CD8-positive, alpha-beta memory T cell (primary cell): ENCODE measurements at regions not wholly inside any gene's neighbourhood (a gene's known extent, or its start where the extent isn't known, plus 50 kb on each side); places are given as distances from the start of the nearest gene placed in this dataset.

Experiments
- CTCF ChIA-PET: fragments of 350-600 bp; sonication (Branson Sonifier 250); formaldehyde crosslinking; loops from one replicate; lab custom pipeline; 2021; ENCODE audit warnings: antibody characterized with exemption; lab: Charles Lee
- POLR2A ChIA-PET: fragments of 350-600 bp; sonication (Branson Sonifier 250); formaldehyde crosslinking; loops from one replicate; lab custom pipeline; 2021; ENCODE audit warnings: antibody characterized with exemption; lab: Charles Lee
- DNase-seq, 5 donors: peaks; one replicate each; pipeline versions ENCODE4 v3.0.0 to v3.0.0-alpha.2; 2020 to 2022; ENCODE audit warnings: mixed read lengths in 1 of 5
- H3K27ac ChIP-seq: one replicate; pipeline ENCODE4 v1.7.0; 2013; ENCODE audit warnings: low read depth, mild to moderate bottlenecking, low read length, moderate library complexity
- H3K27me3 ChIP-seq: 2 replicates; pipeline ENCODE4 v1.7.0; 2013; ENCODE audit warnings: low read length, mild to moderate bottlenecking; ENCODE audit not compliant: insufficient read depth, poor library complexity, severe bottlenecking
- H3K36me3 ChIP-seq: 2 replicates; pipeline ENCODE4 v1.7.0; 2013; ENCODE audit warnings: mild to moderate bottlenecking, low read length, moderate library complexity; ENCODE audit not compliant: insufficient read depth
- H3K4me1 ChIP-seq: 2 replicates; pipeline ENCODE4 v1.7.0; 2013; ENCODE audit warnings: mild to moderate bottlenecking, low read length, moderate library complexity; ENCODE audit not compliant: insufficient read depth
- H3K4me3 ChIP-seq: 2 replicates; pipeline ENCODE4 v1.7.0; 2013; ENCODE audit warnings: mild to moderate bottlenecking, low read length
- H3K9me3 ChIP-seq: 2 replicates; pipeline ENCODE4 v1.7.0; 2013; ENCODE audit warnings: mild to moderate bottlenecking, low read length
- H3K27ac Mint-ChIP-seq, 8 donors: one replicate each; pipeline ENCODE4 v1.8.0; 2020 to 2021; ENCODE audit warnings: mixed read lengths in 8 of 8, mild to moderate bottlenecking in 6 of 8, inconsistent platforms in 3 of 8, moderate library complexity in 3 of 8
- H3K27me3 Mint-ChIP-seq, 2 donors: one replicate each; pipeline ENCODE4 v1.8.0; 2020 to 2021; ENCODE audit warnings: mixed read lengths in 2 of 2, mild to moderate bottlenecking in 1 of 2, moderate library complexity in 1 of 2
- H3K36me3 Mint-ChIP-seq, 3 donors: one replicate each; pipeline ENCODE4 v1.8.0; 2020 to 2021; ENCODE audit warnings: mixed read lengths in 3 of 3, inconsistent platforms in 1 of 3, mild to moderate bottlenecking in 1 of 3
- H3K4me1 Mint-ChIP-seq, 3 donors: one replicate each; pipeline ENCODE4 v1.8.0; 2020 to 2021; ENCODE audit warnings: mixed read lengths in 3 of 3, inconsistent platforms in 1 of 3, mild to moderate bottlenecking in 1 of 3
- H3K4me3 Mint-ChIP-seq, 7 donors: one replicate each; pipeline ENCODE4 v1.8.0; 2020 to 2021; ENCODE audit warnings: mixed read lengths in 7 of 7, mild to moderate bottlenecking in 6 of 7, moderate library complexity in 4 of 7, inconsistent platforms in 2 of 7
- H3K9me3 Mint-ChIP-seq, 5 donors: one replicate each; pipeline ENCODE4 v1.8.0; 2020 to 2022; ENCODE audit warnings: mixed read lengths in 5 of 5, mild to moderate bottlenecking in 3 of 5, moderate library complexity in 2 of 5, inconsistent platforms in 1 of 5

DNA sequence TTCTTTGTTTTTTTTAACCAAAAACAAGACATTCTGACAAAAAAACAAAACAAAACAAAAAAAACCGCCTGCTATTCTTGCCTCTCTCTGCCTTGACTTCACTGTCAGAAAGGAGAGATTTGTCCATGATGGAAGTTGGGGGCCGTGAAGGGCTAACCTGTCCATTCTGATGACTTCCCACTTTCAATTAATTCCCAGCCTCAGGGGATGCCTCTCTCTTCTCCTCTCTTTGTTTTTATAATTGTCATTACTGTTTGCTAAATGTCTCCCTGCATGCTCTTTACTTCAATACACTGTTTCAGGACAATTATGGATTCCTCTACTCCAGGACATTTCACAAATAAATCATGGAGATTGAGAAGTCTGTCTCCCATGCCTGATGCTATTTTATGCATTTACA, 130.5 kb upstream of the CNR1 start:
- H3K27me3 Mint-ChIP-seq, result peaks cover 3 to 6% of the 10 kb centered on the region in 2 donors
- no peaks in the 10 kb centered on the region for H3K9me3 ChIP-seq
- CTCF ChIA-PET, result no interaction called here

DNA sequence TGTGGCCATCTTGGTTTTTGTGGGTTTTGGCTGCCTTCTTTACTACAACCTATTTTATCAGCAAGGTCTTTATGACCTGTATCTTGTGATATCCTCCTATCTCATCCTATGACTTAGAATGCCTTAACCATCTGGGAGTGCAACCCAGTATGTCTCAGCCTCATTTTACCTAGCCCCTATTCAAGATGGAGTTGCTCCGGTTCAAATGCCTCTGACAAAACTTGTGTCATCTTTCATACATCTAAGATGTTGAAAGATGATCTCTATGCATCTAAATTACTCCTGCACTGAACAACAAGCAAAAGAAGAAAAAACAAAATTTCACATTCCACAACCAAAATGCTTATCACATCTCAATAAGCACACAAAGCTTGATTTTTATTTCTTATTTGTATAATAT, 129.5 kb upstream of the CNR1 start:
- Mint-ChIP-seq H3K27ac (no peak overlapping the region), H3K4me1 (no peaks in the 10 kb centered on the region), H3K27me3 (peaks cover 3 to 9% of the 10 kb centered on the region in 2 donors), H3K36me3 (no peaks in the 10 kb centered on the region), H3K9me3 (peaks cover 0 to 3% (median 0%) of the 10 kb centered on the region in 5 donors), H3K4me3 (no peak overlapping the region)
- H3K27ac ChIP-seq, result no peak overlapping the region
- ChIA-PET POLR2A (no interaction called here), CTCF (no interaction called here)
- no peak overlapping the region for H3K4me3 ChIP-seq
- H3K27me3 ChIP-seq, result no peaks in the 10 kb centered on the region
- H3K9me3 ChIP-seq, result no peaks in the 10 kb centered on the region
- DNase-seq, result no peak
- H3K36me3 ChIP-seq, result no peaks in the 10 kb centered on the region
- H3K4me1 ChIP-seq, result no peaks in the 10 kb centered on the region

More for the DNA sequence above, 130.5 kb upstream of the CNR1 start:
- POLR2A ChIA-PET, result no interaction called here
- no peak overlapping the region for H3K4me3 Mint-ChIP-seq
- H3K27ac Mint-ChIP-seq, result no peak overlapping the region
- Histone ChIP-seq H3K36me3 (no peaks in the 10 kb centered on the region), H3K27me3 (no peaks in the 10 kb centered on the region), H3K4me3 (no peak overlapping the region), H3K4me1 (no peaks in the 10 kb centered on the region), H3K27ac (no peak overlapping the region)
- H3K4me1 Mint-ChIP-seq, result no peaks in the 10 kb centered on the region
- H3K9me3 Mint-ChIP-seq, result no peaks in the 10 kb centered on the region
- DNase-seq, result no peak
- H3K36me3 Mint-ChIP-seq, result no peaks in the 10 kb centered on the region

DNA sequence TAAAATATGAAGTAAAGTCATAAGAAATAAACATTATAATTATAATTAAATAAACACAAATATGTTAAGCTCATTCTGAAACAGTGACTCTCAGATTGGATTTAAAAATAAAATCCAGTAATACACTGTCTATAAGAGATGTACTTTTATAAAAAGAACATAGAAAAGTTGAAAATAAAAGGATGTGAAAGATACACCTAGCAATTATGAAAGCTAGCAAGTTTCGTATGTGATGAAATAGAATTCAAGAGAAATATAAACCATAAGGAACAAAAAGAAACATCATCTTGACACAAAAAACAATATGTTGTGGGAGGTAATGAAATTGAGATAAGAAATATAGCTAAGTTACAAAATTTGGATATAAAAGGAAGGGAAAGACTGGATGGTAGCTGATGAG, 128.6 kb upstream of the CNR1 start:
- H3K27ac Mint-ChIP-seq, result no peak overlapping the region
- Histone ChIP-seq H3K9me3 (no peaks in the 10 kb centered on the region), H3K4me3 (no peak overlapping the region), H3K4me1 (no peaks in the 10 kb centered on the region), H3K36me3 (no peaks in the 10 kb centered on the region), H3K27ac (no peak overlapping the region), H3K27me3 (no peaks in the 10 kb centered on the region)
- DNase-seq, result no peak
- H3K36me3 Mint-ChIP-seq, result no peaks in the 10 kb centered on the region
- CTCF ChIA-PET, result no interaction called here
- peaks cover 0 to 6% (median 0%) of the 10 kb centered on the region in 5 donors for H3K9me3 Mint-ChIP-seq
- H3K4me3 Mint-ChIP-seq, result no peak overlapping the region
- H3K27me3 Mint-ChIP-seq, result peaks cover 3 to 9% of the 10 kb centered on the region in 2 donors
- POLR2A ChIA-PET, result no interaction called here
- H3K4me1 Mint-ChIP-seq, result no peaks in the 10 kb centered on the region

DNA sequence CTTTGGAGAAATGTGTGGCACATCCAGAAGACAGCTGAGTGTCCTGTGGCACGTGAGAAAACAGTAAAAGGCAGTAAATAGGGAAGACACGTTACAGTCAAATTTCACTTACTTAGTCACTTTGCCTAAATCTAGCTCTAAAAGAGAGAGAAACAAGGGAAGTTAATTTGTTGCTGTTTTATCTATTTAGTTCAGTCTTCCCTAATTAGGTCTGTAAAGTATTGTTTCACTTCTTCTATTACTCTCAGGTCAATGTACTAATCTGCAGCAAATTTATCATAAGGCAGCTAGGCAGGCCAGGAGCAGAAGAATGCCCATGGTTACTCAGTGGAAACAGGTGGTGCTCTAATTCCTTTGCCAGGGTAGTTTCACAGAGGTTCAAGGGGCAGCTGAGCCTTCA, 124.3 kb upstream of the CNR1 start:
- Histone ChIP-seq H3K36me3 (no peaks in the 10 kb centered on the region), H3K4me3 (no peak overlapping the region), H3K9me3 (no peaks in the 10 kb centered on the region), H3K27ac (no peak overlapping the region), H3K27me3 (no peaks in the 10 kb centered on the region), H3K4me1 (no peaks in the 10 kb centered on the region)
- Mint-ChIP-seq H3K4me1 (no peaks in the 10 kb centered on the region), H3K36me3 (no peaks in the 10 kb centered on the region), H3K27me3 (peaks cover 3 to 4% of the 10 kb centered on the region in 2 donors), H3K4me3 (no peak overlapping the region), H3K27ac (no peak overlapping the region), H3K9me3 (peaks cover 9 to 18% (median 12%) of the 10 kb centered on the region in 5 donors)
- no peak for DNase-seq
- ChIA-PET CTCF (no interaction called here), POLR2A (no interaction called here)

DNA sequence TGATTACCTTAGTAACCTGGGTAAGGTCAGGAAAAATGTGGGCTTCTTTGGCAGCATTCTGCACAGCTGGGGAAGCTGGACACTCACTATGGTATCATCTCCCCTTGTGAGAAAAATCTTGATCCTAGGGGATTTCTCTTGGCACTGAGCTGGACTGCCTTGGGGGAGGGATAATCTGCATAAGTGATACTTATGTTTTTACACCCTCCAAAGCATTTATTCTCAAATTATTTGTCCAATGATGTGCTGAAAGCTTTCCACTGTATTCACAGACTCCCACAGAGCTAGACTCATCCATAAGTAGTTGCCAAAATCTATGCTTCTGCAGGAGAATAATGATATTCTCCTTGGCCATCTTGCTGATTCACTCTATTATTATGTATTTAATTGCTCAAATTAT, 121.5 kb upstream of the CNR1 start:
- no peaks in the 10 kb centered on the region for H3K27me3 ChIP-seq
- H3K9me3 Mint-ChIP-seq, result peaks cover 9 to 25% (median 14%) of the 10 kb centered on the region in 5 donors
- ChIA-PET CTCF (no interaction called here), POLR2A (no interaction called here)
- H3K27ac ChIP-seq, result no peak overlapping the region
- H3K27me3 Mint-ChIP-seq, result peaks cover 3 to 4% of the 10 kb centered on the region in 2 donors
- no peaks in the 10 kb centered on the region for H3K4me1 Mint-ChIP-seq
- no peaks in the 10 kb centered on the region for H3K4me1 ChIP-seq
- no peaks in the 10 kb centered on the region for H3K9me3 ChIP-seq
- no peak overlapping the region for H3K4me3 Mint-ChIP-seq
- H3K27ac Mint-ChIP-seq, result no peak overlapping the region
- H3K36me3 Mint-ChIP-seq, result no peaks in the 10 kb centered on the region
- no peak for DNase-seq
- no peak overlapping the region for H3K4me3 ChIP-seq
- H3K36me3 ChIP-seq, result no peaks in the 10 kb centered on the region

DNA sequence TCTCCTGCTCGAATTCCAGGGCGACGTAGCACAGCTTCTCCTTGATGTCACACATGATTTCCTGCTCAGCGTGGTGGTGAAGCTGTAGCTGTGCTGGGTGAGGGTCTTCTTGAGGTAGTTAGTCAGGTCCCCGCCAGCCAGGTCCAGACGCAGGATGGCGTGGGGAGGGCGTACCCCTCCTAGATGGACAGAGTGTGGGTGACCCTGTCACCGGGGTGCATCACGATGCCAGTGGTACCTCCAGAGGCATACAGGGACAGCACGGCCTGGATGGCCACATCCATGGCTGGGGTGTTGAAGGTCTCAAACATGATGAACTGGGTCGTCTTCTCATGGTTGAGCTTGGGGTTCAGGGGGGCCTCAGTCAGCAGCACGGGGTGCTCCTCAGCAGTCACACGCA, 110.2 kb upstream of the CNR1 start:
- no peak for DNase-seq
- no peak overlapping the region for H3K4me3 Mint-ChIP-seq
- H3K4me3 ChIP-seq, result no peak overlapping the region
- H3K27me3 ChIP-seq, result no peaks in the 10 kb centered on the region
- no peak overlapping the region for H3K27ac ChIP-seq
- no peaks in the 10 kb centered on the region for H3K9me3 ChIP-seq
- H3K9me3 Mint-ChIP-seq, result peaks cover 0 to 3% (median 0%) of the 10 kb centered on the region in 5 donors
- H3K4me1 Mint-ChIP-seq, result no peaks in the 10 kb centered on the region
- H3K27ac Mint-ChIP-seq, result no peak overlapping the region
- CTCF ChIA-PET, result no interaction called here
- no peaks in the 10 kb centered on the region for H3K36me3 Mint-ChIP-seq
- H3K4me1 ChIP-seq, result no peaks in the 10 kb centered on the region
- POLR2A ChIA-PET, result no interaction called here
- H3K27me3 Mint-ChIP-seq, result peaks cover 0 to 2% of the 10 kb centered on the region in 2 donors
- H3K36me3 ChIP-seq, result no peaks in the 10 kb centered on the region

DNA sequence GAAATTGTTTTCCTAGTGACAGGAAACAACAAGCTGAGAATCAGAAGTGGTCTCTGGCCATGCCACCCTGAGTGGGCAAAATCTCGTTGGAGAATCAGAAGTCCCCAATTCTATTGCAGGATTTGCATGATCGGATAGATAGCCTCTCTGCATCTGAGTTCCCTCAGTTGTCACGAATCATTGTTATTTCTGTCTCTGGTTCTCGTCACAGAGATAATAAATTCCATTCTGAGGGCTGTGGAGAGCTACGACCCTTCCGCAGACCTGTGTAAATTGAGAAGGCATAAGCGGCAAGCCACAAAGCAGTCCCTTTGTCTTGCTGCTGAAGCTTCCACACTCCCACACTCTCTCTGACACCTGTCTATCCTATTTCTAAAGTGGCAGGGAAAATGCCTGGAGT, 102.4 kb upstream of the CNR1 start:
- ChIA-PET CTCF (no interaction called here), POLR2A (no interaction called here)
- Mint-ChIP-seq H3K27me3 (peaks cover 4 to 8% of the 10 kb centered on the region in 2 donors), H3K4me3 (no peak overlapping the region), H3K27ac (no peak overlapping the region), H3K4me1 (no peaks in the 10 kb centered on the region), H3K36me3 (no peaks in the 10 kb centered on the region), H3K9me3 (no peaks in the 10 kb centered on the region)
- H3K4me1 ChIP-seq, result no peaks in the 10 kb centered on the region
- no peak overlapping the region for H3K27ac ChIP-seq
- H3K36me3 ChIP-seq, result no peaks in the 10 kb centered on the region
- no peak for DNase-seq
- H3K27me3 ChIP-seq, result no peaks in the 10 kb centered on the region
- H3K9me3 ChIP-seq, result no peaks in the 10 kb centered on the region
- no peak overlapping the region for H3K4me3 ChIP-seq

DNA sequence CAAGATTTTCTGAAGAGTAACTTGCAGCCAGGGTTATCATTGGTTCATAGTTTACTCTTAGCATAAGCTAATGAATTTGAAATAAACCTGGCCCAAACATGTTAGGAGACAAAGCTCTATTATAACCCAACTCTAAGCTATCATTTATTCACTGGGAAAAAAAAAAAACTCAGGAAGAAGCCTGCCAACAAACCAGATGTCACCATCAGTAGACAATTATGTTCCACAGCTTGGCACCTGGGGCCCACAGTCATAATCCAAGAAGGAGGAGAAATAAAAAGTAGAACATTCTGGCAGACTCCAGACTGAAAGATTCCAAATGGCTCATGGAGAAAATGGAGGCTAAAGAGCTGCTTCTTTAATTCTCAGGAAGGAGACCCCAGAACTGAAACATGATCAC, 100.0 kb upstream of the CNR1 start:
- Mint-ChIP-seq H3K36me3 (no peaks in the 10 kb centered on the region), H3K27me3 (peaks cover 8% of the 10 kb centered on the region in 2 donors), H3K4me1 (no peaks in the 10 kb centered on the region), H3K9me3 (peaks cover 0 to 3% (median 0%) of the 10 kb centered on the region in 5 donors), H3K27ac (no peak overlapping the region), H3K4me3 (no peak overlapping the region)
- DNase-seq, result no peak
- no peaks in the 10 kb centered on the region for H3K27me3 ChIP-seq
- no peak overlapping the region for H3K27ac ChIP-seq
- no peaks in the 10 kb centered on the region for H3K9me3 ChIP-seq
- H3K36me3 ChIP-seq, result no peaks in the 10 kb centered on the region
- H3K4me3 ChIP-seq, result no peak overlapping the region
- POLR2A ChIA-PET, result no interaction called here
- H3K4me1 ChIP-seq, result no peaks in the 10 kb centered on the region
- CTCF ChIA-PET, result no interaction called here

DNA sequence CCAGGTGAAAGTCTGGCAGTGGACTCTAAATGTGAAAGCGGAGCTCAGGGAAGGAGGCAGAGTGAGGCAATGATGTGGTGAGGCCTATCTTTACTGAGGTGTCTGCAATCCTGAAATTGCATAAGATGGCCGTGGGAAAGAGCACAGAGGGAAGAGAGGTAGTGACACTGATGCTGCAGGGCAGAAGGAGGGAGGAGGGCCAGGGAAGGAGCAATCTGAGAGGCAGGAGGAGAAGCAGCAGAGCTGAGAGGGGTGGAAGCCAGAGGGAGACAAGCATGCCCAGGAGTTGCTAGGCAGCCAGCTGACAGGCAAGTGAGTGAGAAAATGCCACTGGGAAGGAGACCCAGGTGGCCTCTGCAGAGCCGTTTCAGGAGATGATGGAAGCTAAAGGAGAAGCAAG, 97.4 kb upstream of the CNR1 start:
- H3K27me3 ChIP-seq, result no peaks in the 10 kb centered on the region
- no peak overlapping the region for H3K4me3 ChIP-seq
- H3K9me3 ChIP-seq, result no peaks in the 10 kb centered on the region
- H3K4me1 Mint-ChIP-seq, result no peaks in the 10 kb centered on the region
- ChIA-PET CTCF (no interaction called here), POLR2A (no interaction called here)
- no peak overlapping the region for H3K27ac ChIP-seq
- H3K27ac Mint-ChIP-seq, result no peak overlapping the region
- no peaks in the 10 kb centered on the region for H3K4me1 ChIP-seq
- no peak for DNase-seq
- H3K36me3 ChIP-seq, result no peaks in the 10 kb centered on the region
- peaks cover 8% of the 10 kb centered on the region in 2 donors for H3K27me3 Mint-ChIP-seq
- H3K4me3 Mint-ChIP-seq, result no peak overlapping the region
- no peaks in the 10 kb centered on the region for H3K36me3 Mint-ChIP-seq
- H3K9me3 Mint-ChIP-seq, result peaks cover 0 to 3% (median 0%) of the 10 kb centered on the region in 5 donors
